HUDEP-2 (cell line): ENCODE measurements at regions not wholly inside any gene's neighbourhood (a gene's known extent, or its start where the extent isn't known, plus 50 kb on each side); places are given as distances from the start of the nearest gene placed in this dataset.

Experiments
- DNase-seq, 76 experiments: peaks; one replicate each; lab custom pipeline; 2025; ENCODE audit not compliant: unreplicated experiment in 76 of 76; lab: John Stamatoyannopoulos, UW

DNA sequence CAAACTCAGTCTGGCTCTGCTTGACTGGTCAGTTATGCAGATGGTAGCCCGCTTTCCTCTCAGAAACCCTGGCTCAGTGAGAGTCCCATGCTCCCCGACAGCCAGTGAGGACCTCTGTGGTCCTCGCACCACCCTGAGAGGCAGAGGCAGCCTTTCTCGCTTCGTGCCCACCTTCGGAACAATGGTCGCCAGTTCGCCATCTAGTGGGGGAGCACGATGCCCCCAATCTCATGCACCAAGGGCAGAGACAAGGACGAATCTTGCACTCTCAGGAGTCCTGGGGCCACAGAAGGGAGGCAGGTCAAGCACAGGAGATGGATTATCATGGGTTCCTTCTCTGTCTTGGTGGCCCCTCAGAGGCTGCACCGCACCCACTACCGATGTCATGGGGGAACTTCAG lies 75.2 kb downstream of the RHCG start:
- DNase-seq: no peak

GRCh38 chr15:89419370-89419984 lies 76.9 kb downstream of the RHCG start:
- peak in 41 of 76 experiments; percentile 4 to 60 (median 26) for DNase-seq

GRCh38 chr15:89417206-89417725 lies 79.1 kb downstream of the RHCG start:
- no peak for DNase-seq

- peak in 74 of 76 experiments; percentile 15 to 86 (median 70) for DNase-seq
Measured at GRCh38 chr15:89416339-89417183, 79.8 kb downstream of the RHCG start.

GRCh38 chr15:89414571-89414970 lies 79.9 kb upstream of the POLG start:
- DNase-seq: no peak

- no peak for DNase-seq
Measured at GRCh38 chr15:89413877-89414276, 79.3 kb upstream of the POLG start.

DNA sequence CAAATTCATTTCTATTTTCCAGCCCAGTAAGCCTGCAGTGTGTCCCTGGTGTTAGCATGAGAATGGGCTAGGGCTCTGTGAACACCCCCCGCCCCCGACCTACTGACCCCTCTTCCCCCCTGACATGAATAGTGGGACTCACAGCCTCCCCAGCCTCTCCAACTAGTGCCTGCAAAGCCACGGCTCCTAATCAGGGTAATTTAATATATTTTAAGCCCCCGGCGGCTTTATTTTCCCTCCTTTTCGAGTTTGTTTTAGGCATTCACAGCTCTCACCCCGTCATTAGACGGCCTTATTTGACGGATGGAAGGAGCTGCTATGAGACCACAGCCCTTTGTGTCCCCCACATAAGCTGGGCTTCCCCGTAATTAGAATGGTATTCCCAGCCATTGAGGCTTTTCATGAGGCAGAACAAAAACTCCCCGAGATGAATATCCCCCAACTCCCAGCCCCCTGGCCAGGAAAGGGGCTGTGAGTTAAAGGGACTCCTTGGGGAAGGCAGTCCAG lies 78.3 kb upstream of the POLG start:
- DNase-seq: no peak

DNA sequence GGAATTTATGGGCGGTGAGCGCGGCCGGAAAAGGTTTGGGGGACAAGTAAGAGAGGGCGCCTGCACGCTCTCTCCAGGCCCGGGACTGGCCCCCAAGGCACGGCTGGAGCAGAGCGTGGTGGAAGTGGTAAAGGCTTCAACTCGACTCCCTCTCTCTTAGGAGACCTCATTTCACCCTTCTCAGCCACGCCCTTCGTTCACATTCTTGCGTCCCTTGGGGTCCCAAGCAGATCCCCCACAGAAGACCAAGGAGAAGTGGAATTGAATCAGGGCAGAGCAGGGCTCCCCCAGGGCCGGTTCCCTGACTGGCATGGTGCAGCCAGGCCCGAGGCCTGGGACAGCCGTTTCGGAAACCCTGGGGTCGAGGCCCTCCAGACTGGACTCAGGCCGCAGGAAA lies 75.4 kb upstream of the POLG start:
- no peak for DNase-seq

DNA sequence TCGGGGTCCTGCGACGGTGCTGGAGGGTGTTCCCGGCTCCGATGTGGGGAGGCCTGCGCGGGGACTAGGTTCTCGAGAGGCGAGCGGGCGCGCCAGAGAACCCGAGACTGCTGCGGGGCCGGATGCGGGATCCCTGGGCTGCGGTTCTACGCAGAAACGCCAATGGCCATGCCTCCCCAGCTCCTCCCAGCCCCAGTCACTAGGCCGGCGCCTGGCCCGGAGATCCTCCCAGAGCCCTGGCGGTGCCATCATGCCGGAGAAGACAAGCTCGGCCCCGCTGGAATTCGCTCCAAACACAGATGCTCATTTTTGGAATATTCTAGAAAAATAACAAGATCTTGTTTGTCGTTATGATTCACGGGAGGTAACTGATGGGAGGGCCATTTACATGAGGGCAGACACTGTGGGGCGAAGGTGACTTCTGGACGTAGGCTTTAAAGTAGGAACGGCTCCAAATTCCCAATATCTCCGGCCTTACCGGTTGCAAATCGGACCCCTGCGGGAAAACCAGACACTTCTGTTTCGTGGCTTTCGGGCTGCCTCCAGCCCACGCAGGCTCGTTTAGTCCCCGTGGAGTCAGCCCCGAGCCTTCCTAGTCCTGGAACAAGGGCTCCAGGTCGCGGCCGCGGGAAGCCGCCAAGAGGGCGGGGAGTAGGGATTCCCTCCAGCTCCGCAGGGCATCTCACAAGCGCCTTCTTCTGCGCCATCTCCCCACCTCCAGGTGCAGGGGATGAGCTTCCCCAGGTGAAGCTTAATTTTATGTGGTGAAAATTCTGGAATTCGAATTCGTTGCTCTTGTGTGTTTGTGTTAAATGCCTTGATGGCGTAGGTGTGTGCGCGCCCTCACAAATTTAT lies 74.8 kb upstream of the POLG start:
- DNase-seq: no peak

GRCh38 chr15:89408372-89409183 lies 74.0 kb upstream of the POLG start:
- DNase-seq: no peak

DNA sequence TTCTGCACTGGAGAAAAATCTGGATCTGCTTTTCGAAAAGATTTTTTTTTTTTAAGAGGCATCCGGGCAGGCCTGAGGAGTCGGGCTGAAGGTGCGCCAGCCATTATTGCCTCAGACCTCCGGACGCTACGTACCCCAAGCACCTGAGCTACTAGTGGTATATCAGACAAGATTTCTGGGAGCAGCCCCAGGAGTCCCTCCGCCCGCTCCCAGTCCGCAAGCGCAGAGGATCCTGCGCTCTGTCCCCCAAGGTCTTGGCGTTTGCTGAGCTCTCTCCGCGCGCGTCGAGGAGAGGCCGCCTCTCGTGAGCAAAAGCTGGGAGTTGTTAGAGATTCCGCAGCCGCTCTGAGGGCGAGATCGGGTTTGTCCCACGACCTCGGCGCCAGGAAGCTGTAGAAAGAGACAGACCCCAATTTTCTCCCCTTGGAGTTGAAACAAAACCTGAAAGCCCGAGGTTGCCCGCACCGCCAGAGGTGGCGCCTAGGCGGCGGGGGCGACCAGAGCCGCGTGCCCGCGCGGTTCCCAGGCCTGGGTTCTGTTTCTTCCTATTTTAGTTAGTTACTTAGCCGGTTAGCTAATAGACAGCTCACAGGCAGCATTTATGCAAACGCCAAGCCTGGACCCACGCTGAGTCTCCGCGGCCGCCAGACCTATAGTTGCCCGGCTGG lies 72.5 kb upstream of the POLG start:
- peak in 4 of 76 experiments; percentile 11 to 29 (median 24) for DNase-seq

DNA sequence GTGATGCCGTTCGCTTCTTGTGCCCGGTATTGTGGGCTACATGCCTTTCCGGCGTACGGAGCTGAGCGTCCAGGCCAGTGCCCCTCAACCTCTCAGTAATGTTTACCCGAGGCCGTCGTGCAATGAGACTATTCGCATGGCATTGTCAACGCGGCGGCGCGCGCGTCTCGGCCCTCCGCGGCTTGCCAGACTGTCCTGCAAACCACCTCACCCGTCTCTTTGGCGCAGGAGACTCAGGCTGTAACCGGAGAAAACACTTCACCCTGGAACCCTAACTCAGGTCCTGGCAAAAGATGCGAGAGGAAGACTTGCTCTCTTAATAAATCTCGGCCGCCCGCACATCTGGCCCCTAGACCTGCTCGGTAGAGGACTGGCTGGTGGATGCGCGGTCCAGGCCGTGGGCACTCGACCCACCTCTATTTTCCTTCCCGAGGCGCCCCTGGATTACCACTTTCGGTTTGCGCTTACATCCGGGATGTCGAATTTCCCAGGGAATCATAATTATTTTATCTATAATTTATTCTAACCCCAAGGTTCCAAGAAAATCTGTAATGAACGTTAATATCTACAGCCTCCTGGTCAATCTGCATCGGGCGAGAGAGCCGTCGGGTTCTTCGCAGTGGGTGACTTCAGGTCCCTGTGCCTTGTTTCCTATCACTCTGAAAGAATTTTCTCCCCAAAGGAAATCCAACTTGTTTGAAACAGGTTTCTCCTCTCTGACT lies 71.8 kb upstream of the POLG start:
- DNase-seq: no peak

DNA sequence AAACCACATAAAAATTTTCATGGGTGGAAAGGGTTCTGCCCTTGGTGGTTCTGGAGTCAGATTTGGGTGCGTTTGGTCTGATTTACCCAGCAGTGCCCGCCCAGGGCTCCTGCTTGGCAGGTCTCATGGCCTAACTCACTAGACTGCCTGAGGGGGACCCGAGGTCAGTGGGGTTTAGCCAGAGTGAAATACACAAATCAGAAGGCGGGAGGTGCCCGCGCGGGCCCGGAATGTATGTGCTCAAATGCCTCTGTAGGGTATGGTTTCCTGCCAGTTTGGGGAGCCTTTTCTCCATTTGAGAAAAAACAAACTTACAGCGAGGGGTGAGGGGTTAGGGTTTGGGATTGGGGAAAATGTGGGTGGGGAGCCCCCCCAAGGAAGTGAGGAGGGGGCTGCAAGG lies 70.9 kb upstream of the POLG start:
- no peak for DNase-seq

DNA sequence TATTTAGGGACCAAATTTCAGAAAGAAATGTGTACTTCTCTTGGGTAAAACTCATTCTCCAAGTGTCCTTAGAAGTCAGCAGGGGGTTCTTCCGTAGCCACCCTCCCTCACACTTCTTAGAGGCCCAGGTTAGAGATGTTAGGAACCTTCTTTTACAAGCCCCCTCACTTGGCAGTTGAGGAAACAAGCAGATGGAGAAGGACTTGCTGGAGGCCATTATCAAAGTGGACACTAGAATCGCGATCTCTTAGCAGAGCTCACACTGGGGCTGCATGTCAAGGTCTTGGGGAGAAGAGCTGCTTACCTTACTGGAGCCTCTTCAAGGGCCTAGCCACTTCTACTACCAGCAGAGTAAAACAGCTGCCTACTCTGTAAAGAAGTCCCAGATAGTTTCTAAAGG lies 69.4 kb upstream of the POLG start:
- DNase-seq: no peak

GRCh38 chr15:89402518-89402805 lies 67.8 kb upstream of the POLG start:
- DNase-seq: no peak

- DNase-seq: no peak
Measured at GRCh38 chr15:89401631-89402517, 67.2 kb upstream of the POLG start.

GRCh38 chr15:89400782-89401545 lies 66.3 kb upstream of the POLG start:
- no peak for DNase-seq
